ENCODE measurements at regions not wholly inside any gene's neighbourhood (a gene's known extent, or its start where the extent isn't known, plus 50 kb on each side); places are given as distances from the start of the nearest gene placed in this dataset.

- peaks cover 0 to 15% of the 10 kb centered on the region in 2 experiments; a peak in 1 of 3 replicates for H3K36me3 ChIP-seq (ENCODE audit: control insufficient read depth in 2 of 2, insufficient read depth in 1 of 2, low read length in 2 of 2)
Observed at GRCh38 chr22:35191412-35191811, 65.9 kb upstream of the HMGXB4 start.

More at GRCh38 chr22:35191412-35191811, 65.9 kb upstream of the HMGXB4 start:
- ChIA-PET POLR2A (no interaction called here), CTCF (no interaction called here)
- Histone ChIP-seq H3K4me1 (ENCODE audit: control insufficient read depth, insufficient read depth, low read length) (no peaks in the 10 kb centered on the region), H3K9me3 (ENCODE audit: control insufficient read depth, insufficient read depth, low read depth, low read length) (no peaks in the 10 kb centered on the region), H3K4me3 (ENCODE audit: low read depth, low read length) (no peak overlapping the region), H3K27ac (ENCODE audit: extremely low read depth, low read depth, low read length) (no peak overlapping the region)
- TF ChIP-seq BCL11A (tag by site-specific recombination; IDR thresholded peaks at IDR 0.05; ENCODE audit: low read depth) (no peak), EGR2 (tag by site-specific recombination; IDR thresholded peaks at IDR 0.05; ENCODE audit: low read depth) (no peak), REPIN1 (tag by site-specific recombination; IDR thresholded peaks at IDR 0.05; ENCODE audit: low read depth) (no peak), ZNF518A (tag by site-specific recombination; conservative IDR thresholded peaks at IDR 0.05; ENCODE audit: low read depth) (no peak), ZNF350 (tag by site-specific recombination; IDR thresholded peaks at IDR 0.05) (no peak), ZFP37 (tag by site-specific recombination; IDR thresholded peaks at IDR 0.05) (no peak), ZNF221 (tag by site-specific recombination; IDR thresholded peaks at IDR 0.05; ENCODE audit: borderline replicate concordance) (no peak), ZNF398 (tag by site-specific recombination; IDR thresholded peaks at IDR 0.05) (no peak), SALL2 (tag by site-specific recombination; IDR thresholded peaks at IDR 0.05; ENCODE audit: borderline replicate concordance) (no peak), SP3 (tag by site-specific recombination; IDR thresholded peaks at IDR 0.05) (no peak), ZNF416 (tag by site-specific recombination; IDR thresholded peaks at IDR 0.05) (no peak), TRIM28 (IDR thresholded peaks at IDR 0.05; ENCODE audit: borderline replicate concordance, low read length) (no peak), ATF2 (tag by site-specific recombination; IDR thresholded peaks at IDR 0.05; ENCODE audit: low read depth) (no peak)
- TF ChIP-seq, protein P1, sequence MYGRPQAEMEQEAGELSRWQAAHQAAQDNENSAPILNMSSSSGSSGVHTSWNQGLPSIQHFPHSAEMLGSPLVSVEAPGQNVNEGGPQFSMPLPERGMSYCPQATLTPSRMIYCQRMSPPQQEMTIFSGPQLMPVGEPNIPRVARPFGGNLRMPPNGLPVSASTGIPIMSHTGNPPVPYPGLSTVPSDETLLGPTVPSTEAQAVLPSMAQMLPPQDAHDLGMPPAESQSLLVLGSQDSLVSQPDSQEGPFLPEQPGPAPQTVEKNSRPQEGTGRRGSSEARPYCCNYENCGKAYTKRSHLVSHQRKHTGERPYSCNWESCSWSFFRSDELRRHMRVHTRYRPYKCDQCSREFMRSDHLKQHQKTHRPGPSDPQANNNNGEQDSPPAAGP (tag by site-specific recombination; IDR thresholded peaks at IDR 0.05): no peak
- TF ChIP-seq, protein P2, sequence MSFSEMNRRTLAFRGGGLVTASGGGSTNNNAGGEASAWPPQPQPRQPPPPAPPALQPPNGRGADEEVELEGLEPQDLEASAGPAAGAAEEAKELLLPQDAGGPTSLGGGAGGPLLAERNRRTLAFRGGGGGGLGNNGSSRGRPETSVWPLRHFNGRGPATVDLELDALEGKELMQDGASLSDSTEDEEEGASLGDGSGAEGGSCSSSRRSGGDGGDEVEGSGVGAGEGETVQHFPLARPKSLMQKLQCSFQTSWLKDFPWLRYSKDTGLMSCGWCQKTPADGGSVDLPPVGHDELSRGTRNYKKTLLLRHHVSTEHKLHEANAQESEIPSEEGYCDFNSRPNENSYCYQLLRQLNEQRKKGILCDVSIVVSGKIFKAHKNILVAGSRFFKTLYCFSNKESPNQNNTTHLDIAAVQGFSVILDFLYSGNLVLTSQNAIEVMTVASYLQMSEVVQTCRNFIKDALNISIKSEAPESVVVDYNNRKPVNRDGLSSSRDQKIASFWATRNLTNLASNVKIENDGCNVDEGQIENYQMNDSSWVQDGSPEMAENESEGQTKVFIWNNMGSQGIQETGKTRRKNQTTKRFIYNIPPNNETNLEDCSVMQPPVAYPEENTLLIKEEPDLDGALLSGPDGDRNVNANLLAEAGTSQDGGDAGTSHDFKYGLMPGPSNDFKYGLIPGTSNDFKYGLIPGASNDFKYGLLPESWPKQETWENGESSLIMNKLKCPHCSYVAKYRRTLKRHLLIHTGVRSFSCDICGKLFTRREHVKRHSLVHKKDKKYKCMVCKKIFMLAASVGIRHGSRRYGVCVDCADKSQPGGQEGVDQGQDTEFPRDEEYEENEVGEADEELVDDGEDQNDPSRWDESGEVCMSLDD (tag by site-specific recombination; IDR thresholded peaks at IDR 0.05): no peak
- TF ChIP-seq, protein P3, sequence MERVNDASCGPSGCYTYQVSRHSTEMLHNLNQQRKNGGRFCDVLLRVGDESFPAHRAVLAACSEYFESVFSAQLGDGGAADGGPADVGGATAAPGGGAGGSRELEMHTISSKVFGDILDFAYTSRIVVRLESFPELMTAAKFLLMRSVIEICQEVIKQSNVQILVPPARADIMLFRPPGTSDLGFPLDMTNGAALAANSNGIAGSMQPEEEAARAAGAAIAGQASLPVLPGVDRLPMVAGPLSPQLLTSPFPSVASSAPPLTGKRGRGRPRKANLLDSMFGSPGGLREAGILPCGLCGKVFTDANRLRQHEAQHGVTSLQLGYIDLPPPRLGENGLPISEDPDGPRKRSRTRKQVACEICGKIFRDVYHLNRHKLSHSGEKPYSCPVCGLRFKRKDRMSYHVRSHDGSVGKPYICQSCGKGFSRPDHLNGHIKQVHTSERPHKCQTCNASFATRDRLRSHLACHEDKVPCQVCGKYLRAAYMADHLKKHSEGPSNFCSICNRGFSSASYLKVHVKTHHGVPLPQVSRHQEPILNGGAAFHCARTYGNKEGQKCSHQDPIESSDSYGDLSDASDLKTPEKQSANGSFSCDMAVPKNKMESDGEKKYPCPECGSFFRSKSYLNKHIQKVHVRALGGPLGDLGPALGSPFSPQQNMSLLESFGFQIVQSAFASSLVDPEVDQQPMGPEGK (tag by site-specific recombination; IDR thresholded peaks at IDR 0.05): no peak
- TF ChIP-seq, protein P4, sequence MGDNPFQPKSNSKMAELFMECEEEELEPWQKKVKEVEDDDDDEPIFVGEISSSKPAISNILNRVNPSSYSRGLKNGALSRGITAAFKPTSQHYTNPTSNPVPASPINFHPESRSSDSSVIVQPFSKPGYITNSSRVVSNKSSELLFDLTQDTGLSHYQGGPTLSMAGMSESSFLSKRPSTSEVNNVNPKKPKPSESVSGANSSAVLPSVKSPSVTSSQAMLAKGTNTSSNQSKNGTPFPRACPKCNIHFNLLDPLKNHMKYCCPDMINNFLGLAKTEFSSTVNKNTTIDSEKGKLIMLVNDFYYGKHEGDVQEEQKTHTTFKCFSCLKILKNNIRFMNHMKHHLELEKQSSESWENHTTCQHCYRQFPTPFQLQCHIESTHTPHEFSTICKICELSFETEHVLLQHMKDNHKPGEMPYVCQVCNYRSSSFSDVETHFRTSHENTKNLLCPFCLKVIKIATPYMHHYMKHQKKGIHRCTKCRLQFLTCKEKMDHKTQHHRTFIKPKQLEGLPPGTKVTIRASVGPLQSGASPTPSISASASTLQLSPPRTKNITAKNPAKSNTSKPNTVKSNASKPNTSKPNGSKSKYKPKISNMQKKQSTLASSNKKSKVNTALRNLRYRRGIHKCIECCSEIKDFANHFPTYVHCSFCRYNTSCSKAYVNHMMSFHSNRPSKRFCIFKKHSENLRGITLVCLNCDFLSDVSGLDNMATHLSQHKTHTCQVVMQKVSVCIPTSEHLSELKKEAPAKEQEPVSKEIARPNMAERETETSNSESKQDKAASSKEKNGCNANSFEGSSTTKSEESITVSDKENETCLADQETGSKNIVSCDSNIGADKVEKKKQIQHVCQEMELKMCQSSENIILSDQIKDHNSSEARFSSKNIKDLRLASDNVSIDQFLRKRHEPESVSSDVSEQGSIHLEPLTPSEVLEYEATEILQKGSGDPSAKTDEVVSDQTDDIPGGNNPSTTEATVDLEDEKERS (tag by site-specific recombination; IDR thresholded peaks at IDR 0.05): no peak
- TF ChIP-seq, protein P5, sequence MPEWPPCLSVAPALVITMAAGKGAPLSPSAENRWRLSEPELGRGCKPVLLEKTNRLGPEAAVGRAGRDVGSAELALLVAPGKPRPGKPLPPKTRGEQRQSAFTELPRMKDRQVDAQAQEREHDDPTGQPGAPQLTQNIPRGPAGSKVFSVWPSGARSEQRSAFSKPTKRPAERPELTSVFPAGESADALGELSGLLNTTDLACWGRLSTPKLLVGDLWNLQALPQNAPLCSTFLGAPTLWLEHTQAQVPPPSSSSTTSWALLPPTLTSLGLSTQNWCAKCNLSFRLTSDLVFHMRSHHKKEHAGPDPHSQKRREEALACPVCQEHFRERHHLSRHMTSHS (tag by site-specific recombination; IDR thresholded peaks at IDR 0.05): no peak

Data from HEK293 (cell line).